ENCODE measurements at regions not wholly inside any gene's neighbourhood (a gene's known extent, or its start where the extent isn't known, plus 50 kb on each side); places are given as distances from the start of the nearest gene placed in this dataset.

- TF ChIP-seq EP300 (IDR thresholded peaks at IDR 0.05) (no peak), POLR2A (IDR thresholded peaks at IDR 0.05) (no peak)
- TF ChIP-seq, protein P1, sequence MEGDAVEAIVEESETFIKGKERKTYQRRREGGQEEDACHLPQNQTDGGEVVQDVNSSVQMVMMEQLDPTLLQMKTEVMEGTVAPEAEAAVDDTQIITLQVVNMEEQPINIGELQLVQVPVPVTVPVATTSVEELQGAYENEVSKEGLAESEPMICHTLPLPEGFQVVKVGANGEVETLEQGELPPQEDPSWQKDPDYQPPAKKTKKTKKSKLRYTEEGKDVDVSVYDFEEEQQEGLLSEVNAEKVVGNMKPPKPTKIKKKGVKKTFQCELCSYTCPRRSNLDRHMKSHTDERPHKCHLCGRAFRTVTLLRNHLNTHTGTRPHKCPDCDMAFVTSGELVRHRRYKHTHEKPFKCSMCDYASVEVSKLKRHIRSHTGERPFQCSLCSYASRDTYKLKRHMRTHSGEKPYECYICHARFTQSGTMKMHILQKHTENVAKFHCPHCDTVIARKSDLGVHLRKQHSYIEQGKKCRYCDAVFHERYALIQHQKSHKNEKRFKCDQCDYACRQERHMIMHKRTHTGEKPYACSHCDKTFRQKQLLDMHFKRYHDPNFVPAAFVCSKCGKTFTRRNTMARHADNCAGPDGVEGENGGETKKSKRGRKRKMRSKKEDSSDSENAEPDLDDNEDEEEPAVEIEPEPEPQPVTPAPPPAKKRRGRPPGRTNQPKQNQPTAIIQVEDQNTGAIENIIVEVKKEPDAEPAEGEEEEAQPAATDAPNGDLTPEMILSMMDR (IDR thresholded peaks at IDR 0.05): no peak
Observed at GRCh38 chr9:93822229-93822628, 132.9 kb downstream of the BARX1 start.

All from ovary (tissue), 3 donors.